ENCODE measurements at regions not wholly inside any gene's neighbourhood (a gene's known extent, or its start where the extent isn't known, plus 50 kb on each side); places are given as distances from the start of the nearest gene placed in this dataset.
"Not testable (repeated sequence)": the region's sequence is repeated elsewhere in the genome, so short reads cannot be mapped to it uniquely, and the experiment has no call there.

DNA sequence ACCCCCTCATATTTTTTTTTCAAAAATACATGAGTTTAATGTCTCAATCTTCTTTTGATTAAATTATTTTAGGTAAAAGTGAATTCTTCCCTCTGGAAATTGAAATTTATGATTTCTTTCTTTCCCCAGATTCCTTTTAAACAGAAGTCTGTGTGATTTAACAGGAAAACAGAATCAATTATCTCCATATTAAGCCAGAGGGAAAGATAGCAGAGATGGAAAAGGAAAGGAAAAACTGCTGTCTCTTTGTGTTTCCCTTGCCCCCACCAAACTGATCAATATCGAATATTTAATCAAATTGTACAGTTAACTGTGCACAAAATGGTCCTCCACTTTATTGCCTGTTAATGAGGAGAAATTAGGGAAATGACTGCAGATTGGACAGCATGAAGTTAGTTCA, 203.5 kb upstream of the NECTIN3 start:
- Mint-ChIP-seq H3K4me1 (no peaks in the 10 kb centered on the region), H3K36me3 (no peaks in the 10 kb centered on the region), H3K27ac (no peak overlapping the region), H3K9me3 (no peaks in the 10 kb centered on the region), H3K4me3 (no peak overlapping the region)
- ATAC-seq: no peak
- no peak for DNase-seq (ENCODE audit: low spot score in 2 of 2)

GRCh38 chr3:110869736-110870135, 201.9 kb upstream of the NECTIN3 start:
- H3K9me3 Mint-ChIP-seq: peaks cover 8% of the 10 kb centered on the region
- H3K36me3 Mint-ChIP-seq: no peaks in the 10 kb centered on the region
- no peaks in the 10 kb centered on the region for H3K4me1 Mint-ChIP-seq
- H3K4me3 Mint-ChIP-seq: no peak overlapping the region
- no peak for ATAC-seq
- DNase-seq (ENCODE audit: low spot score in 2 of 2): no peak
- H3K27ac Mint-ChIP-seq: no peak overlapping the region

DNA sequence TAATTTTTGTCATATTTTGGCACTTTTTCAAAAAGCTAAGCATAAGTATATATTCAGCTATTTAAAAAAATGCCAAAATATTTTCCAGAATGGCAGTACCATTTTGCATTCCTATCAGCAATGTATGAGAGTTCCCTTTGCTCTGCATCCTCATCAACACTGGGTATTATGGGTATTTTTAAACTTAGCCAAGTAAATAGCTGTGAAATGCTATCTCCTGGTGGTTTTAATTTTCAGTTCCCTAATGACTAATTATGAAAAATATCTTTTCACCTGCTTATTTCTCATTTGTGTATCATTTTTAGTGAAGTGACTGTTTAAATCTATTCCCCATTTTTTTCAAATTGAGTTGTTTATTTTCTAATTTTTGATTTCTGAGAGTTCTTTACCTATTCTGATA, 199.7 kb upstream of the NECTIN3 start:
- DNase-seq (ENCODE audit: low spot score in 2 of 2): no peak
- Mint-ChIP-seq H3K4me3 (no peak overlapping the region), H3K4me1 (no peaks in the 10 kb centered on the region), H3K27ac (no peak overlapping the region), H3K36me3 (no peaks in the 10 kb centered on the region), H3K9me3 (peaks cover 9% of the 10 kb centered on the region)
- no peak for ATAC-seq

DNA sequence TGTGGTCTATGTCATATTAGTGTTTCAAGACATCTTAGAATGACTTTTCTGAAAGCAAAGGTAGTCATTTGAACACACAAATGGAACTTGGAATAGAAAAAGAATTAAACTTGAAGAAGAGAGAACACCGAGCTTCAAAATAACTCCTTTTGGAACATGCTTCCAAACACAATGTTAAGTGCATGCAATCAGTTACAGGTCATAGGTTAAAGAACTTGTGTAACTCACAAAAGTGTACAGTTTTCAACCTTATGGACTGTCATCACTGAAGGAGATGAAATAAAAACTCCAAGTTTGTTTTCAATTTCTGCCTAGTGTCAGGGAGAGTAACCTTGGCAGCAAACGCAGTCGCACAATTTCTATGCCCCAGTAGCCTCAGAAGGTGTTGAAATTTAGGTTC, 192.9 kb upstream of the NECTIN3 start:
- H3K36me3 Mint-ChIP-seq: no peaks in the 10 kb centered on the region
- ATAC-seq: no peak
- peaks cover 9% of the 10 kb centered on the region for H3K9me3 Mint-ChIP-seq
- no peak overlapping the region for H3K4me3 Mint-ChIP-seq
- no peaks in the 10 kb centered on the region for H3K4me1 Mint-ChIP-seq
- no peak overlapping the region for H3K27ac Mint-ChIP-seq
- no peak for DNase-seq (ENCODE audit: low spot score in 2 of 2)

DNA sequence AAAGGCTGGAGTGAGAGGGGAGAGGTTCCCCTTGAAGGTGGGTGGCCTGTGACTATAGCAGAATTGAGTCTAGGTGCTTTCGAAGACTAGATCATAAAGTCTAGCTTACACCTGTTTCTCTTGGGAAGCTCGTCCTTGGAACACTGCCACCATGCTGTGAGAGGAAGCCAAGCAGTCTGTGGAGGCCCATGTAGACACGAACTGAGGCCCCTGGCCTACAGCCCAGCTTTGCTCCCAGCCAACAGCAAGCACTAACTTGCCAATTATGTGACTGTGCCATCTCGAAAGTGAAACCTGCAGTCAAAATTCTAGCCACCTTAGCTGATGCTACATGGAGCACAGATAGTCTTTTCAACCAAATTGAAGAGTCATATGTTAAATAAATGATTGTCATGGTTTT, 190.5 kb upstream of the NECTIN3 start:
- no peak overlapping the region for H3K4me3 Mint-ChIP-seq
- no peaks in the 10 kb centered on the region for H3K36me3 Mint-ChIP-seq
- H3K9me3 Mint-ChIP-seq: no peaks in the 10 kb centered on the region
- DNase-seq (ENCODE audit: low spot score in 2 of 2): no peak
- H3K27ac Mint-ChIP-seq: no peak overlapping the region
- no peaks in the 10 kb centered on the region for H3K4me1 Mint-ChIP-seq
- ATAC-seq: peak; percentile 67

DNA sequence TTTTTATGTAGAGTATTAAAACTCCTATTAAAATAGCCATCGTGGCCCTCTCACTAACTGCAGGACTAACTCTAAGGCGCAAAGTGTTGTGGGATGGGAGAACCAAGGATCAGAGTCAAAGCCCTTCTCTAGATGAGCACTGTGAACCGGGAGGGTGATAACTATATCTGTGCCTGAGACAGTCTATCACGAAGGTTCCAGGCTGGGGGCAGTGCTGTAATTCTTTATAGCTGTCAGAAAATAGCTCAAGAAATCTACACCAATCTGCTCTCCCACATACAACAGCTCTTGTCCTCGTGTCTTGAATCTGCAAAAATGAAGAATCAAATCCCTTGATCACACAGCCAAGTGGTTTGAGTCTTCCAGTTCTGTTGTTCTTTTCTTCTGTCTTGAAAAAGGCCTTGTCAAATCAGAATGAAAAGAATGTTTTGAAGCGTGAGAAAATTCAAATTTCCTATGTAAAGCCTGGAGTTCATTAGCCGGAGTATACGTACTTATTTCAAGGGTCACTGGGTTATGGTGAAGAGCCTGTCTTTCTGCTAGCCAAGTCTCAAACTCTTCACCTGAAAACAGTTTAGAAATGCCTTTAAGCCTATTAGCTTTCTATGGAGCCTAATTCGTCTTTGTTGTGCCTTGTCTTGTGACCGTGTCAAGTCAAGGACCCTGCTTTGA, 185.3 kb upstream of the NECTIN3 start:
- Mint-ChIP-seq H3K9me3 (no peaks in the 10 kb centered on the region), H3K36me3 (no peaks in the 10 kb centered on the region), H3K4me1 (no peaks in the 10 kb centered on the region), H3K4me3 (no peak overlapping the region), H3K27ac (no peak overlapping the region)
- DNase-seq (ENCODE audit: low spot score in 2 of 2) (no peak), ATAC-seq (no peak)

DNA sequence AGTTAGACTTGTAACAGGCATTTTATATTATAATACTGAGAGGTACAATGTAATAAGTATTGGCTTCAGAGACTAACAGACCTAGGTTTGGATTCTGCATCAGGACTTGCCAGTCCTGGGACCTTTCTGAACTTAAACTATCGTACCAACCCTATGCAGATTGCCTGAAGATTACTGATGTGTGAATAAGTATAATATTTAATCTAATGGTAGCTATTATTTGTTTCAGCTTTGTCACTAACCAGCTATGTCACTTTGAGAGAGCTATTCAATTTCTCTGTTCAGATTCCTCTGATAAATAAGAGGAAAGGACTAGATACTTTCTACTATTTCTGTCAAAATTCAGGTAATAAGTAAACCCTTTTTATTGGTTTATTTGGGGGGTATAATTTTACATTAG, 184.4 kb upstream of the NECTIN3 start:
- Mint-ChIP-seq H3K4me3 (no peak overlapping the region), H3K9me3 (no peaks in the 10 kb centered on the region), H3K27ac (no peak overlapping the region), H3K36me3 (no peaks in the 10 kb centered on the region), H3K4me1 (no peaks in the 10 kb centered on the region)
- no peak for DNase-seq (ENCODE audit: low spot score in 2 of 2)
- no peak for ATAC-seq

GRCh38 chr3:110888625-110889375, 182.8 kb upstream of the NECTIN3 start:
- H3K36me3 Mint-ChIP-seq; DNase-seq (ENCODE audit: low spot score in 2 of 2); H3K4me3 Mint-ChIP-seq; H3K4me1 Mint-ChIP-seq; H3K27ac Mint-ChIP-seq; ATAC-seq; H3K9me3 Mint-ChIP-seq: not testable (repeated sequence)

DNA sequence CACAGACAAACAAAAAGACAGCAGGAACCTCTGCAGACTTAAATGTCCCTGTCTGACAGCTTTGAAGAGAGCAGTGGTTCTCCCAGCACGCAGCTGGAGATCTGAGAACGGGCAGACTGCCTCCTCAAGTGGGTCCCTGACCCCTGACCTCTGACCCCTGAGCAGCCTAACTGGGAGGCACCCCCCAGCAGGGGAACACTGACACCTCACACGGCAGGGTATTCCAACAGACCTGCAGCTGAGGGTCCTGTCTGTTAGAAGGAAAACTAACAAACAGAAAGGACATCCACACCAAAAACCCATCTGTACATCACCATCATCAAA, 182.3 kb upstream of the NECTIN3 start:
- not testable (repeated sequence) for DNase-seq (ENCODE audit: low spot score in 2 of 2); H3K36me3 Mint-ChIP-seq; H3K4me3 Mint-ChIP-seq; H3K4me1 Mint-ChIP-seq; H3K9me3 Mint-ChIP-seq; H3K27ac Mint-ChIP-seq; ATAC-seq

- H3K27ac Mint-ChIP-seq: no peak overlapping the region
Measured at GRCh38 chr3:110894574-110894973, 177.0 kb upstream of the NECTIN3 start.

DNA sequence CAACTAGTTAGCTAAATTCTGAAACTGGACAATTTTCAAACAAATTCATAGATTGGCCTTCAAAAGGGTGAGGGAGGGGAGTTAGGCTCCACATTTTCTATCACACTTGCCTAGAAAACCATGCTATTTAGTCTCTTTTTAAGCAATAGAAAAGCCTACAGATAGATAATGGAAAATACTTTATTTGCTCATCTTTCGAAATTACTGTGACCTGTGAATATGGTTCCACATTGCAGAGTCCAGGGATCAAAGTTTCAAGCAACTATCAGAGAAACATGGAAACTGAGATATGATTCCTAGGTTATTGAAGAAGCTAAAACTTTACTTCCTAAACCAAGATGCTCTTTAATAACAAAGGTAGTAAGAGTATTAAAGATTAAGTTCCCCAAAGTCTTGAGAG, 176.6 kb upstream of the NECTIN3 start:
- H3K27ac Mint-ChIP-seq: no peak overlapping the region
- no peak for ATAC-seq
- H3K9me3 Mint-ChIP-seq: no peaks in the 10 kb centered on the region
- DNase-seq (ENCODE audit: low spot score in 2 of 2): no peak
- H3K4me3 Mint-ChIP-seq: no peak overlapping the region
- no peaks in the 10 kb centered on the region for H3K36me3 Mint-ChIP-seq
- H3K4me1 Mint-ChIP-seq: no peaks in the 10 kb centered on the region

More at GRCh38 chr3:110894574-110894973, 177.0 kb upstream of the NECTIN3 start:
- no peaks in the 10 kb centered on the region for H3K36me3 Mint-ChIP-seq
- no peak overlapping the region for H3K4me3 Mint-ChIP-seq
- ATAC-seq (no peak), DNase-seq (ENCODE audit: low spot score in 2 of 2) (no peak)
- no peaks in the 10 kb centered on the region for H3K4me1 Mint-ChIP-seq
- H3K9me3 Mint-ChIP-seq: no peaks in the 10 kb centered on the region

DNA sequence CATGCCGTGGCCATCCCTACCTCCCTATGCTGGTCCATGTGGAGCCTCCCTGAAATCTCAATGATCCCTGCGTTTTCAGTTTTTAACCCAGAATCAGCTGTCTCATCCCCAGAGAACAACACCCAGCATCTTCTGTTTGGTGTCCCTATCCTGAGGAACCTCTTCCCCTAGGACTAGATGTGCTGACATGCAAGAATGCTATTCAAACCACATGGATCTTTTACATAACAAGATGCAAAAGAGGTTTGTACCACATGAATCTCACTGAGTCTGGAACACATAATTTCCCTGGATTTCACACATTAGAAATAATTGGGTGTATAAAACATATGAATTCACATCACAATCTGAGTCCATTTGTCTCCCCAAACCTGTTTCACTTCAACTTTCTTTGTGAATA, 174.6 kb upstream of the NECTIN3 start:
- H3K4me1 Mint-ChIP-seq: no peaks in the 10 kb centered on the region

DNA sequence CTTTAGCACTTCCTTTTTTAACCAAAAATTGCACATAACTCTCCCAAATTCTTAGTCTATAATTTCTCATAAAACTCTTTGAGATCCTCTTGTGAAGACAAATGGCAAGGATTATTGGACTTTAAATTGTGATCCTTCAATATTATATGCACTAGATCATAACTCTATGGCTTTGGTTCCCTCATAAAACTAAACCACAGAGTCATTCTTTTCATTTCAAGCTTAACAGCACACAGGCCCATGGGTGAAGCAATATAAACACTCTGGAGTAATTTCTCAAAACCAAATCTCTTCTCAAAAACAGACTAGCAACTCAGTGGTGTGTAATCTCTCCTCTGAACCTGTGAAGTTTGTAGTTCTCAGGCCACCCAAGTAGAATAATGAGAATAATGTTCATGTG, 171.0 kb upstream of the NECTIN3 start:
- H3K4me3 Mint-ChIP-seq: no peak overlapping the region
- DNase-seq (ENCODE audit: low spot score in 2 of 2) (no peak), ATAC-seq (no peak)
- H3K9me3 Mint-ChIP-seq: no peaks in the 10 kb centered on the region
- H3K36me3 Mint-ChIP-seq: no peaks in the 10 kb centered on the region
- H3K27ac Mint-ChIP-seq: no peak overlapping the region
- H3K4me1 Mint-ChIP-seq: no peaks in the 10 kb centered on the region

More for the DNA sequence above, 174.6 kb upstream of the NECTIN3 start:
- Mint-ChIP-seq H3K9me3 (no peaks in the 10 kb centered on the region), H3K36me3 (no peaks in the 10 kb centered on the region), H3K27ac (no peak overlapping the region), H3K4me3 (no peak overlapping the region)
- ATAC-seq: no peak
- no peak for DNase-seq (ENCODE audit: low spot score in 2 of 2)

DNA sequence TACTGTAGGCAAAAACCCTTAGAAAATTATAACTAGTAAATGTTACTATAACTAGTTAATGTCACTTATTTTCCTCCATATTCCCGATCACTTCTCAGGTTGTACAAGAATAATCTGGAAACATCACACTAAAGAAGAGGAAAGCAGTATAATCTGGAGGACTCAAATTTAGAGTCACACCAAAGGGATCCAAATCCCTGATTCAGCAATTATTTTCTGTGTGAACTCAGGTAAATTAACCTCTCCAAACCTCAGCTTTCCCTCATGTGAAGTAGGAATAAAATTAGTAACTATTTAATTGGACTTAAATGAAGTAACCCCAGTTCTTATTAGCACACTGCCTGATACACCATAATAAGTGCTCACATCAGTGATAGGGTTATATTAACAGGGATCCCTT, 170.1 kb upstream of the NECTIN3 start:
- Mint-ChIP-seq H3K4me3 (no peak overlapping the region), H3K4me1 (no peaks in the 10 kb centered on the region), H3K9me3 (no peaks in the 10 kb centered on the region), H3K36me3 (no peaks in the 10 kb centered on the region), H3K27ac (no peak overlapping the region)
- ATAC-seq (no peak), DNase-seq (ENCODE audit: low spot score in 2 of 2) (no peak)

DNA sequence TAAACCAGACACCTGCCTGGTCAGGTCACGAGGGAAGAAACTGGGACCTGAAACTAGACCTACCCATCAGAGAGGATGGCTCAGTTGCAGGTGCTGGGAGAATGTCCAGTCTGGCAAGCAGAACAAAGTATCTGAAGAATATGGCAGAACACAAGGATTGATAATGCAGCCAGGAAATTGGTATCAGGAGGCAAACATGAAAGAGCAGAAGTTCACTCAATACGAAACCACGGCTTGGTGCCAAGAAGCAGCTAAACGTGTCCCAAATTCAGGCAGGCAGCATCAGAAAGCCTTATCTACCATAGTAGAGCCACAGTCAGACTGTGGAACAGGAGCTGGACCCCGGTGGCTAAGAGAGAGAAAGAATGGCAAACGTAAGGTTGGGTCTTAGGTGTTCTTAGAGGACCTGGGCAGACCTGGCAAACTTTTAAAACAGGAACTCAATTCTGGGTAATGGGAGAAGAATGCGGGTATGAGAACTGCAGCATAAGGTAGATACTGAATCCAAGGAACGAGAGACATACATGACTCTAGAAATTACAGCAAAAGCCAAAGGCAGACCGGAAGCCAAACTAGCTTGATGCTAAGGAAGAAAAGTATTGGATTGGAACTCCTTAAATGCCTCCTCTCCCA, 169.0 kb upstream of the NECTIN3 start:
- DNase-seq (ENCODE audit: low spot score in 2 of 2) (no peak), ATAC-seq (no peak)
- H3K9me3 Mint-ChIP-seq: no peaks in the 10 kb centered on the region
- H3K27ac Mint-ChIP-seq: no peak overlapping the region
- no peaks in the 10 kb centered on the region for H3K36me3 Mint-ChIP-seq
- no peak overlapping the region for H3K4me3 Mint-ChIP-seq
- H3K4me1 Mint-ChIP-seq: no peaks in the 10 kb centered on the region
